ENCODE measurements at regions not wholly inside any gene's neighbourhood (a gene's known extent, or its start where the extent isn't known, plus 50 kb on each side); places are given as distances from the start of the nearest gene placed in this dataset.
"Not testable (repeated sequence)": the region's sequence is repeated elsewhere in the genome, so short reads cannot be mapped to it uniquely, and the experiment has no call there.

- not testable (repeated sequence) for DNase-seq
Measured at GRCh38 chr7:29709002-29709401, 97.3 kb upstream of the WIPF3 start.

DNA sequence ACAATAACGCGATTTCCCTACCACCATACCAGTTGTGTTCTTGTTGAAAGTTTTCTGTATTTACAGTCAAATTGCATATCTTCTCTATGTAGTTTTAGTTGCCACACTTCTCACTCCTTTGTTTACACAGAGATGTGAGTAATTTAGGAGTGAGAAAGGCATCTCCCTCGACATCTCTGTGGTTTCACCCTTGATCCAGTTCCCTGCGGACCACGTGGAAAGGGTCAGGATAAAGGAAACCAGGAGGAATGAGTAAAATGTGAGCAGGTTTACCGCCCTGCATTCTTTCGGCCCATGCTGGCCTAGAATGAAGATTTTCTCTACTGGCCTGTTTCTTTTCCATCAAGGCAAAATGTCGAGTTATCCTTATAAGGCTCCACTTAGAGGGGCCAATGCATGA lies 83.2 kb upstream of the WIPF3 start:
- peak; percentile 96 for DNase-seq

GRCh38 chr7:29723599-29723998 lies 82.7 kb upstream of the WIPF3 start:
- peak; percentile 70 for DNase-seq

DNA sequence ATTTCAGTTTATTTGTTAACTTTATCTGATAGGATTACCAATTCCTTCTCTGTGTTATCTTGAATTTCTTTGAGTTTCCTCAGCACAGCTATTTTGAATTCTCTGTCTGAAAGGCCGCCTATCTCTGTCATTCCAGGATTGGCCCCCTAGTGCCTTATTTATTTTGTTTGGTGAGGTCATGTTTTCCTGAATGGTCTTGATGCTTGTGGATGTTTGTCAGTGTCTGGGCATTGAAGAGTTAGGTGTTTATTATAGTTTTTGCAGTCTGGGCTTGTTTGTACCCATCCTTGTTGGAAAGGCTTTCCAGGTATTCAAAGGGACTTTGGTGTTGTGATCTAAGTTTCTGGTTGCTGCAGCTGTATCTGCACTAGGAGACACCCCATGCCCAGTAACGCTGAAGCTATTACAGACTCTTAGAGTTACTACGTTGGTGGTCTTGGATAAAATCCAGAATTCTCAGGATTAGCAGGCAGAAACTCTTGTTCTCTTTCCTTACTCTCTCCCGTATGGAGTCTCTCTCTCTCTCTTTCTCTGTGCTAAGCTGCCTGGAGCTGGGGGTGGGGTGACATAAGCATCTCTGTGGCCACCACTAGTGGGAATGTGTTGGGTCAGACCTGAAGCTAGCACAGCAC lies 76.7 kb upstream of the WIPF3 start:
- not testable (repeated sequence) for DNase-seq

DNA sequence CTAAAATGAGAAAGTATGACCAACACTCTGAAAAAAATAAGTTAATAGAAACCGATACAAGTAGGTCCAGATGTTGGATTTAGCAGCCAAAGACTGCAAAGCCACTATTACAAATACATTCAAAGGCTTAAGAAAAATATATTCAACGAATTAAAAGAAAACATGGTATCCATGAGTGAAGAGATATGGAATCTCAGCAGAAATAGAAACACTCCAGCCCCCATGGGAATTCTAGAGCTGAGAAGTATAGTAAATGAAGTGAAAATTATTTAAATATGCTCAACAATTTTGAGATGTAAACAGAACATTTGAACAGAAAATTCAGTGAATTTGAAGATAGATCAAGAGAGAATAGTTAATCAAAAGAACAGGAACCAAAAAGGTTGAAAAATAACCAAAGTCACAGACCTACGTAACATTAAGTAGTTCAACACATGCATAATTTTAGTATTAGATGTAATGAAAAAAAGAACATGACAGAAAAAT lies 72.0 kb upstream of the WIPF3 start:
- DNase-seq, result no peak

DNA sequence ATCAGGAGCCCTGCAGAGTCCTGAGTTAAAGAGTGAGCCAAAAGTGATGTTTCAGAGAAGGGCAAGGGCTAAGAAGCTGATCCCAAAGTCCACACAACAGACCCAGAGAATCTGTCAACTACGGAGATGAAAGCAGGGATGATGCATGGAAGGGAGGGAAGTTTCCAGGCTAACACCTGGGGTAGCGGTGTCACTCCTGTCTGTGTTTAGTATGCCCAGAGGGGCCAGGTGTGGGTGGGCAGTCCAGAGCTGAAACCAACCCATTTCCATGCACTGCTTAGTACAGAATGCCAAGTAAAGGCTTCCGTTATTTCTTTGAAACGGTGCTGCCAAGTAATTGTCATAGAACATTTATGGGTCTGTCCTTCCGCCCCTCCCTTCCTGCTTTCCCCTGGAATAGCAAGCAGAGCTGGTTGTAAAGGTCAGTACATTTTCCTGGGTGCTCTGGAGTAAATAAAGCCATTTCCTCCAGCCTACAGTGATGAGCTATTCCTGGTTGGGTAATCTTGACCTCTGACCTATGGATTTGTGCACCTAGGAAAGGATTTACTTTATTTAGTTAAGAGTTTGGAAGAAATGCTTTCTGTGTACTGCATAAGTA lies 58.6 kb upstream of the WIPF3 start:
- peak; percentile 51 for DNase-seq

GRCh38 chr7:29748286-29749099 lies 57.8 kb upstream of the WIPF3 start:
- DNase-seq, result peak; percentile 67

GRCh38 chr7:29749701-29750321 lies 56.5 kb upstream of the WIPF3 start:
- no peak for DNase-seq

DNA sequence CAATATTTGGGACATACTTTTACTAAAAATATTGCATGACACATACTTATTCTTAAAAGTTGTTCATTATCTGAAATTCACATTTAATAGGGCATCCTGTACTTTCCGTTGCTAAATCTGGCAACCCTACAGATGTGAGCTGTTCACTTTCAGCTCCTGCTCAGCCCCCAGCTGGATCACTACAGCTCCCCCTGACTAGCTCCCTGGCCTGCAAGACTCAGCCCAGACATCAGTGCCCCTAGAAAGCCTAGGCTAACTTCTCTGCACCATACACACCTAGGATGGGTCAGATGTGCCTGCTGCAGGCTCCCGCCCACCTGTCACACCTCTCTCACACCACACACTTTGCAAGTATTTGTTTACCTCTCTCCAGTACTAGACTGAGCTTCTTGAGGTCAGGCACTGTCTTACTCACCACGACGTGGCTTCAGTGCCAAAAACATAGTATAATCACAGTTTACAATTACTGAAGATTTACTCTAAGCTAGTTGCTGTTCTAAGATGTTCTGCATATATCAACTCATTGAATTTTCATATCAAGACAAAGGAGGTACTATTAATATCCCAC lies 55.9 kb upstream of the WIPF3 start:
- peak; percentile 25 for DNase-seq

GRCh38 chr7:29751012-29751411 lies 55.3 kb upstream of the WIPF3 start:
- DNase-seq, result not testable (repeated sequence)

DNA sequence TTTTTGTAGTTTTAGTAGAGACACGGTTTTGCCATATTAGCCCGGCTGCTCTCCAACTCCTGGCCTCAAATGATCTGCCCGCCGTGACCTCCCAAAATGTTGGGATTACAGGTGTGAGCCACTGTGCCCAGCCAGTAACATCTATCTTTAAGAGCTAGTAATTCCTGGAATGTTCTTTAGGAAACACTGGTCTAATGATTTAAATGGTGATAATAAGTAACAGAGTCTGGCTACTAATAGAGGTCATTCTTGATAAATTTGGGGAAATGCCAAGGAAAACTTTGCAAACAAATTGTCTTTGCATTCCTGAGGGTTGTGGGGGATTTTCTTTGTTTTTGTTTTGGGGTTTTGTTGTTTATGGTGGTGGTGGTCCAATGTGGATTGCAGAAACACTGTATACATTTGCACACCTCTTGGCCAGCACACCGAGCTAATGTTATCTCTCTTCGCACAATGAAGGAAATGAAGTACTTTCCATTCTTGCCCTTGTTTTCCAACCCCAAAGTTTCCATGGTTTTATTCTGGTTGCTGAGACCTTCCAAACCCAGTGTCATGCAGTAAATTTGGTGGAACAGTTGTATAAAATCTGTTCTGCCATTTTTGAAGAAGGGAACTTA lies 51.3 kb upstream of the WIPF3 start:
- no peak for DNase-seq

Measured in HCEC 1CT (cell line).